ENCODE measurements at regions not wholly inside any gene's neighbourhood (a gene's known extent, or its start where the extent isn't known, plus 50 kb on each side); places are given as distances from the start of the nearest gene placed in this dataset.
A peak's percentile ranks its signal among the peaks of the same experiment; 100 is the strongest.
"Not testable (repeated sequence)": the region's sequence is repeated elsewhere in the genome, so short reads cannot be mapped to it uniquely, and the experiment has no call there.

- DNase-seq (no peak), ATAC-seq (ENCODE audit: poor library complexity) (no peak)
- intact Hi-C loops (cut with DNase I), result no loop called here
Observed at GRCh38 chrX:37904833-37905232, 57.5 kb upstream of the DYNLT3 start.

- peak; percentile 38 for ATAC-seq (ENCODE audit: poor library complexity)
- DNase-seq, result no peak
- intact Hi-C loops (cut with DNase I), result no loop called here
Observed at GRCh38 chrX:37905436-37906147, 58.2 kb upstream of the DYNLT3 start.

GRCh38 chrX:37906357-37906756 is 59.0 kb upstream of the DYNLT3 start:
- DNase-seq, result no peak
- no peak for ATAC-seq (ENCODE audit: poor library complexity)
- intact Hi-C loops (cut with DNase I), result no loop called here

GRCh38 chrX:37910186-37910585 is 62.8 kb upstream of the DYNLT3 start:
- ATAC-seq (ENCODE audit: poor library complexity) (no peak), DNase-seq (no peak)
- intact Hi-C loops (cut with DNase I), result no loop called here

GRCh38 chrX:37912304-37912703 is 64.9 kb upstream of the DYNLT3 start:
- DNase-seq (no peak), ATAC-seq (ENCODE audit: poor library complexity) (no peak)
- intact Hi-C loops (cut with DNase I), result no loop called here

- no peak for ATAC-seq (ENCODE audit: poor library complexity)
- DNase-seq, result no peak
- intact Hi-C loops (cut with DNase I), result no loop called here
Observed at GRCh38 chrX:37912777-37913176, 65.4 kb upstream of the DYNLT3 start.

- ATAC-seq (ENCODE audit: poor library complexity), result peak; percentile 38
- intact Hi-C loops (cut with DNase I), result no loop called here
- DNase-seq, result no peak
Observed at GRCh38 chrX:37918168-37918567, 70.8 kb upstream of the DYNLT3 start.

- intact Hi-C loops (cut with DNase I), result no loop called here
- no peak for DNase-seq
- ATAC-seq (ENCODE audit: poor library complexity), result no peak
Observed at GRCh38 chrX:37918703-37919102, 71.3 kb upstream of the DYNLT3 start.

GRCh38 chrX:37921758-37922157 is 74.4 kb upstream of the DYNLT3 start:
- DNase-seq, result no peak
- intact Hi-C loops (cut with DNase I), result loop anchor here (10.0 kb wide), 1 partner anchor 243 kb away; no protein-coding TSS in a partner anchor
- ATAC-seq (ENCODE audit: poor library complexity), result no peak

GRCh38 chrX:37922928-37923327 is 75.6 kb upstream of the DYNLT3 start:
- ATAC-seq (ENCODE audit: poor library complexity) (no peak), DNase-seq (no peak)
- intact Hi-C loops (cut with DNase I), result loop anchor here (10.0 kb wide), 1 partner anchor 242 kb away; no protein-coding TSS in a partner anchor

GRCh38 chrX:37925761-37926160 is 78.4 kb upstream of the DYNLT3 start:
- ATAC-seq (ENCODE audit: poor library complexity); DNase-seq: not testable (repeated sequence)
- intact Hi-C loops (cut with DNase I), result loop anchor here (10.0 kb wide), 1 partner anchor 239 kb away; no protein-coding TSS in a partner anchor

- ATAC-seq (ENCODE audit: poor library complexity), result peak; percentile 52
- intact Hi-C loops (cut with DNase I), result loop anchor here (10.0 kb wide), 1 partner anchor 238 kb away; no protein-coding TSS in a partner anchor
Observed at GRCh38 chrX:37926700-37927099, 79.3 kb upstream of the DYNLT3 start.

GRCh38 chrX:37942170-37942569 is 64.2 kb upstream of the SYTL5 start:
- DNase-seq, result no peak
- intact Hi-C loops (cut with DNase I), result no loop called here
- no peak for ATAC-seq (ENCODE audit: poor library complexity)

More at GRCh38 chrX:37926700-37927099, 79.3 kb upstream of the DYNLT3 start:
- no peak for DNase-seq

GRCh38 chrX:37943554-37944344 is 62.6 kb upstream of the SYTL5 start:
- DNase-seq (no peak), ATAC-seq (ENCODE audit: poor library complexity) (no peak)
- intact Hi-C loops (cut with DNase I), result no loop called here

GRCh38 chrX:37946197-37946596 is 60.2 kb upstream of the SYTL5 start:
- DNase-seq, result no peak
- intact Hi-C loops (cut with DNase I), result no loop called here
- no peak for ATAC-seq (ENCODE audit: poor library complexity)

- ATAC-seq (ENCODE audit: poor library complexity), result no peak
- DNase-seq, result no peak
- intact Hi-C loops (cut with DNase I), result no loop called here
Observed at GRCh38 chrX:37955273-37955672, 51.1 kb upstream of the SYTL5 start.

- no peak for ATAC-seq (ENCODE audit: poor library complexity)
- intact Hi-C loops (cut with DNase I), result no loop called here
- no peak for DNase-seq
Observed at GRCh38 chrX:37956223-37956622, 50.1 kb upstream of the SYTL5 start.
